GM12878 (cell line): ENCODE measurements at regions not wholly inside any gene's neighbourhood (a gene's known extent, or its start where the extent isn't known, plus 50 kb on each side); places are given as distances from the start of the nearest gene placed in this dataset.

ENCODE experiments used
- CTCF ChIP-seq, 3 experiments: IDR thresholded peaks in 2 of 3; conservative IDR thresholded peaks in 1 of 3; 2 replicates each; pipeline ENCODE4 v1.5.1; 2011; ENCODE audit warnings: low read depth in 3 of 3, low read length in 3 of 3, mild to moderate bottlenecking in 3 of 3, control low read depth in 2 of 3, moderate library complexity in 2 of 3, inconsistent platforms in 1 of 3, mixed read lengths in 1 of 3; ENCODE audit not compliant: control insufficient read depth in 2 of 3, insufficient read depth in 1 of 3; ENCODE audit errors: extremely low read depth in 1 of 3
- EZH2 ChIP-seq: IDR thresholded peaks from 2 replicates; pipeline ENCODE4 v1.6.1; 2012; ENCODE audit warnings: low read depth, mild to moderate bottlenecking, control low read depth, inconsistent platforms, low read length, borderline replicate concordance; ENCODE audit not compliant: control insufficient read depth
- MYC ChIP-seq: IDR thresholded peaks from 2 replicates; pipeline ENCODE4 v1.6.1; 2011; ENCODE audit warnings: mild to moderate bottlenecking, low read length, moderate library complexity, inconsistent platforms; ENCODE audit not compliant: insufficient read depth, insufficient replicate concordance, insufficient read length, severe bottlenecking
- ZNF274 ChIP-seq: IDR thresholded peaks from one replicate; pipeline ENCODE4 v1.8.0; 2011; ENCODE audit not compliant: insufficient read length, insufficient read depth

- no peak for TF ChIP-seq MYC
- no peak for TF ChIP-seq CTCF (IDR thresholded peaks at IDR 0.05 in 2 of 3, conservative IDR thresholded peaks at IDR 0.05 in 1 of 3; ENCODE audit: control insufficient read depth in 2 of 3, extremely low read depth in 1 of 3, insufficient read depth in 1 of 3, low read depth in 3 of 3, low read length in 3 of 3)
- TF ChIP-seq EZH2, result no peak
- TF ChIP-seq ZNF274, result no peak
These were observed 52.4 kb upstream of the INSYN1 start for GRCh38 chr15:73805504-73806089.
